ENCODE measurements at regions not wholly inside any gene's neighbourhood (a gene's known extent, or its start where the extent isn't known, plus 50 kb on each side); places are given as distances from the start of the nearest gene placed in this dataset.

DNA sequence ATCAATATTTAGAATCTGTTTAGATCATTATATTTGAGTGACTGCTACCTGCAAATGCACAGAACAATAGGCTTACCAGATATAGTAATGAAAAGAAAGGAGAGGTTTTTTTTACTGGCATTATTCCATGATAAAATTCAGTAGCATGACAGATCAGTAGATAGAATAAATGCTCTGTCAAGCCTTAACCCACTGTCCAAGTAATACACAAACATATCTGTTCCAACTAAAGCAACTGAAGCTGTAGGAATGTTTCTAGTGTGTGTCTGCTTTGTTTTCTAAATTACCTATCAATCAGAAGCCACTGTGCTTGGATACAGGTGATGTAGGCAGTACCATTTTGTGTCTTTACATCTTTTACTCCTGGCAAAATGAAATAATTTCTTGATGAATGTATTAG, 604.6 kb downstream of the PCDH7 start:
- TF ChIP-seq, protein P1, sequence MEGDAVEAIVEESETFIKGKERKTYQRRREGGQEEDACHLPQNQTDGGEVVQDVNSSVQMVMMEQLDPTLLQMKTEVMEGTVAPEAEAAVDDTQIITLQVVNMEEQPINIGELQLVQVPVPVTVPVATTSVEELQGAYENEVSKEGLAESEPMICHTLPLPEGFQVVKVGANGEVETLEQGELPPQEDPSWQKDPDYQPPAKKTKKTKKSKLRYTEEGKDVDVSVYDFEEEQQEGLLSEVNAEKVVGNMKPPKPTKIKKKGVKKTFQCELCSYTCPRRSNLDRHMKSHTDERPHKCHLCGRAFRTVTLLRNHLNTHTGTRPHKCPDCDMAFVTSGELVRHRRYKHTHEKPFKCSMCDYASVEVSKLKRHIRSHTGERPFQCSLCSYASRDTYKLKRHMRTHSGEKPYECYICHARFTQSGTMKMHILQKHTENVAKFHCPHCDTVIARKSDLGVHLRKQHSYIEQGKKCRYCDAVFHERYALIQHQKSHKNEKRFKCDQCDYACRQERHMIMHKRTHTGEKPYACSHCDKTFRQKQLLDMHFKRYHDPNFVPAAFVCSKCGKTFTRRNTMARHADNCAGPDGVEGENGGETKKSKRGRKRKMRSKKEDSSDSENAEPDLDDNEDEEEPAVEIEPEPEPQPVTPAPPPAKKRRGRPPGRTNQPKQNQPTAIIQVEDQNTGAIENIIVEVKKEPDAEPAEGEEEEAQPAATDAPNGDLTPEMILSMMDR (IDR thresholded peaks at IDR 0.05), result no peak
- no peak for TF ChIP-seq POLR2A (IDR thresholded peaks at IDR 0.05)
